ENCODE measurements at regions not wholly inside any gene's neighbourhood (a gene's known extent, or its start where the extent isn't known, plus 50 kb on each side); places are given as distances from the start of the nearest gene placed in this dataset.

DNA sequence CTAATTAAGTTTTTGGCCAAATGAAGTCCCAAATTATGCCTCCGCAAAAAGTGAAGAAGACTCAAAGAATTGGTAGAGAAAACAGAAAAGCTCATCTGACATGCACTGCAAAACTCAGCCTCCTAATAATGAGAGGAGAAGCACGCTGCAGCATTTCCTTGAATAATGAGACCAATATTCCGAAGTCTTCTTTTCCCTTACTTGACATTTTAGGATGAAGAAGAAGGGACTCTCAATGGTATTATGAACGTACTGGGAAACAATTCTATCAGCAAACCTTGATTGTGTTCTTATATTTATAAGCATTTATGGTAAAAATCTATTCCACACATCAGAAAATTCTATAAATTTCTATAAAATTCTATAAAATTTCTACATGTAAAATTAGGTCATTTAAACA lies 733.9 kb upstream of the ACVR2A start:
- in situ Hi-C loops (cut with HindIII; ENCODE audit: low pct_unique_long_range_greater_than_20kb, low sequenced_read_pairs) (no loop called here), intact Hi-C loops (cut with micrococcal nuclease; ENCODE audit: unreplicated experiment) (no loop called here)
- H3K36me3 ChIP-seq (ENCODE audit: control insufficient read depth, insufficient read depth, low read length), result no peaks in the 10 kb centered on the region
- no peaks in the 10 kb centered on the region for H3K4me1 ChIP-seq (ENCODE audit: control insufficient read depth, insufficient read depth, low read length)
- TF ChIP-seq REST (IDR thresholded peaks at IDR 0.05; ENCODE audit: insufficient read depth in 1 of 2, low read depth in 2 of 2, low read length in 1 of 2), result no peak
- TF ChIP-seq, protein P1, sequence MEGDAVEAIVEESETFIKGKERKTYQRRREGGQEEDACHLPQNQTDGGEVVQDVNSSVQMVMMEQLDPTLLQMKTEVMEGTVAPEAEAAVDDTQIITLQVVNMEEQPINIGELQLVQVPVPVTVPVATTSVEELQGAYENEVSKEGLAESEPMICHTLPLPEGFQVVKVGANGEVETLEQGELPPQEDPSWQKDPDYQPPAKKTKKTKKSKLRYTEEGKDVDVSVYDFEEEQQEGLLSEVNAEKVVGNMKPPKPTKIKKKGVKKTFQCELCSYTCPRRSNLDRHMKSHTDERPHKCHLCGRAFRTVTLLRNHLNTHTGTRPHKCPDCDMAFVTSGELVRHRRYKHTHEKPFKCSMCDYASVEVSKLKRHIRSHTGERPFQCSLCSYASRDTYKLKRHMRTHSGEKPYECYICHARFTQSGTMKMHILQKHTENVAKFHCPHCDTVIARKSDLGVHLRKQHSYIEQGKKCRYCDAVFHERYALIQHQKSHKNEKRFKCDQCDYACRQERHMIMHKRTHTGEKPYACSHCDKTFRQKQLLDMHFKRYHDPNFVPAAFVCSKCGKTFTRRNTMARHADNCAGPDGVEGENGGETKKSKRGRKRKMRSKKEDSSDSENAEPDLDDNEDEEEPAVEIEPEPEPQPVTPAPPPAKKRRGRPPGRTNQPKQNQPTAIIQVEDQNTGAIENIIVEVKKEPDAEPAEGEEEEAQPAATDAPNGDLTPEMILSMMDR (IDR thresholded peaks at IDR 0.05), result no peak
- no peak for TF ChIP-seq TCF7L2 (IDR thresholded peaks at IDR 0.05; ENCODE audit: low read depth, low read length)
- no peak for TF ChIP-seq SIN3A (IDR thresholded peaks at IDR 0.05; ENCODE audit: borderline replicate concordance, insufficient read depth, low read depth, low read length)
- TF ChIP-seq POLR2AphosphoS5 (IDR thresholded peaks at IDR 0.05; ENCODE audit: low read depth, low read length), result no peak
- BruUV-seq (replicated peaks), result no TSS peak
- no peaks in the 10 kb centered on the region for H3K27me3 ChIP-seq (ENCODE audit: control insufficient read depth, insufficient read depth, low read length)
- DNase-seq (ENCODE audit: low read depth, low spot score) (no peak), ATAC-seq (no peak)
- H3K4me3 ChIP-seq (ENCODE audit: low read depth in 2 of 2, low read length in 2 of 2), result no peak overlapping the region
- H3K9me3 ChIP-seq (ENCODE audit: control insufficient read depth, insufficient read depth, low read depth, low read length), result no peaks in the 10 kb centered on the region
- CTCF ChIA-PET, result no interaction called here
- H3K27ac ChIP-seq (ENCODE audit: low read length), result no peak overlapping the region
- POLR2A ChIA-PET, result no interaction called here

- CTCF ChIA-PET, result no interaction called here
- Histone ChIP-seq H3K4me3 (ENCODE audit: low read depth in 2 of 2, low read length in 2 of 2) (no peak overlapping the region), H3K27me3 (ENCODE audit: control insufficient read depth, insufficient read depth, low read length) (no peaks in the 10 kb centered on the region), H3K4me1 (ENCODE audit: control insufficient read depth, insufficient read depth, low read length) (no peaks in the 10 kb centered on the region), H3K36me3 (ENCODE audit: control insufficient read depth, insufficient read depth, low read length) (no peaks in the 10 kb centered on the region), H3K9me3 (ENCODE audit: control insufficient read depth, insufficient read depth, low read depth, low read length) (no peaks in the 10 kb centered on the region), H3K27ac (ENCODE audit: low read length) (no peak overlapping the region)
- no peak for DNase-seq (ENCODE audit: low read depth, low spot score)
- POLR2A ChIA-PET, result no interaction called here
- in situ Hi-C loops (cut with HindIII; ENCODE audit: low pct_unique_long_range_greater_than_20kb, low sequenced_read_pairs), result no loop called here
- no peak for ATAC-seq
- intact Hi-C loops (cut with micrococcal nuclease; ENCODE audit: unreplicated experiment), result no loop called here
- TF ChIP-seq POLR2AphosphoS5 (IDR thresholded peaks at IDR 0.05; ENCODE audit: low read depth, low read length), result no peak
- TF ChIP-seq SIN3A (IDR thresholded peaks at IDR 0.05; ENCODE audit: borderline replicate concordance, insufficient read depth, low read depth, low read length), result no peak
- TF ChIP-seq TCF7L2 (IDR thresholded peaks at IDR 0.05; ENCODE audit: low read depth, low read length), result no peak
- no peak for TF ChIP-seq REST (IDR thresholded peaks at IDR 0.05; ENCODE audit: insufficient read depth in 1 of 2, low read depth in 2 of 2, low read length in 1 of 2)
- TF ChIP-seq, protein P1 (IDR thresholded peaks at IDR 0.05), result no peak
- BruUV-seq (replicated peaks), result no TSS peak
Observed at GRCh38 chr2:147110317-147110716, 734.5 kb upstream of the ACVR2A start.
